AG04450 (cell line): ENCODE measurements at regions not wholly inside any gene's neighbourhood (a gene's known extent, or its start where the extent isn't known, plus 50 kb on each side); places are given as distances from the start of the nearest gene placed in this dataset.

ENCODE experiments used
- CTCF ChIA-PET: fragments of 300-600, 350-600 bp; formaldehyde crosslinking; extraction: SDS; loops from one replicate; lab custom pipeline; 2022; ENCODE audit warnings: antibody characterized with exemption, inconsistent platforms; lab: Charles Lee
- POLR2A ChIA-PET: fragments of 350-600 bp; formaldehyde crosslinking; extraction: SDS; loops from one replicate; lab custom pipeline; 2021; ENCODE audit warnings: antibody characterized with exemption, inconsistent platforms; lab: Yijun Ruan, JAX
- DNase-seq: peaks from one replicate; pipeline ENCODE4 v3.0.0-alpha.2; 2011; ENCODE audit warnings: low read depth, low spot score
- H3K27ac ChIP-seq: one replicate; pipeline ENCODE4 v1.5.1; 2012; ENCODE audit warnings: low read depth, low read length, control low read depth
- H3K27me3 ChIP-seq: one replicate; pipeline ENCODE4 v1.6.0; 2012; ENCODE audit warnings: low read length; ENCODE audit not compliant: control insufficient read depth, insufficient read depth
- H3K4me3 ChIP-seq: 2 replicates; pipeline ENCODE4 v1.5.1; 2011; ENCODE audit warnings: mild to moderate bottlenecking, low read depth, low read length, control low read depth
- H3K9me3 ChIP-seq: 2 replicates; pipeline ENCODE4 v1.5.1; 2012; ENCODE audit warnings: low read length; ENCODE audit not compliant: control insufficient read depth, insufficient read depth
- CTCF ChIP-seq: IDR thresholded peaks from 2 replicates; pipeline ENCODE4 v1.5.1; 2011; ENCODE audit warnings: low read depth, low read length, control low read depth, inconsistent platforms

- no peaks in the 10 kb centered on the region for H3K27me3 ChIP-seq
- CTCF ChIA-PET = no interaction called here
- no peak overlapping the region for H3K4me3 ChIP-seq
- DNase-seq = no peak
- POLR2A ChIA-PET = no interaction called here
- TF ChIP-seq CTCF = no peak
- H3K9me3 ChIP-seq = peaks cover 20% of the 10 kb centered on the region
- H3K27ac ChIP-seq = no peak overlapping the region
Measured at GRCh38 chr2:35522450-35522849, 833.1 kb upstream of the CRIM1 start.

- ChIA-PET POLR2A (no interaction called here), CTCF (no interaction called here)
- no peak for DNase-seq
- Histone ChIP-seq H3K27ac (no peak overlapping the region), H3K27me3 (no peaks in the 10 kb centered on the region), H3K4me3 (no peak overlapping the region), H3K9me3 (no peaks in the 10 kb centered on the region; the same call in 1 of the 2 replicates)
- no peak for TF ChIP-seq CTCF
Measured at GRCh38 chr2:35510636-35511035, 844.9 kb upstream of the CRIM1 start.

- no peaks in the 10 kb centered on the region for H3K27me3 ChIP-seq
- H3K9me3 ChIP-seq = no peaks in the 10 kb centered on the region; the same call in 1 of the 2 replicates
- ChIA-PET CTCF (no interaction called here), POLR2A (no interaction called here)
- H3K4me3 ChIP-seq = no peak overlapping the region
- no peak for DNase-seq
- no peak overlapping the region for H3K27ac ChIP-seq
- no peak for TF ChIP-seq CTCF
Measured at GRCh38 chr2:35508601-35509000, 847.0 kb upstream of the CRIM1 start.

GRCh38 chr2:35504419-35504818, 851.2 kb upstream of the CRIM1 start:
- no peak for DNase-seq
- no peaks in the 10 kb centered on the region for H3K27me3 ChIP-seq
- no peak overlapping the region for H3K27ac ChIP-seq
- no peak for TF ChIP-seq CTCF
- no peak overlapping the region for H3K4me3 ChIP-seq
- peaks cover 2% of the 10 kb centered on the region for H3K9me3 ChIP-seq
- ChIA-PET POLR2A (no interaction called here), CTCF (no interaction called here)

- Histone ChIP-seq H3K4me3 (no peak overlapping the region), H3K9me3 (peaks cover 6% of the 10 kb centered on the region), H3K27me3 (no peaks in the 10 kb centered on the region), H3K27ac (no peak overlapping the region)
- ChIA-PET POLR2A (no interaction called here), CTCF (no interaction called here)
- DNase-seq = no peak
- no peak for TF ChIP-seq CTCF
Measured at GRCh38 chr2:35503738-35504199, 851.8 kb upstream of the CRIM1 start.
